ENCODE measurements at regions not wholly inside any gene's neighbourhood (a gene's known extent, or its start where the extent isn't known, plus 50 kb on each side); places are given as distances from the start of the nearest gene placed in this dataset.

DNA sequence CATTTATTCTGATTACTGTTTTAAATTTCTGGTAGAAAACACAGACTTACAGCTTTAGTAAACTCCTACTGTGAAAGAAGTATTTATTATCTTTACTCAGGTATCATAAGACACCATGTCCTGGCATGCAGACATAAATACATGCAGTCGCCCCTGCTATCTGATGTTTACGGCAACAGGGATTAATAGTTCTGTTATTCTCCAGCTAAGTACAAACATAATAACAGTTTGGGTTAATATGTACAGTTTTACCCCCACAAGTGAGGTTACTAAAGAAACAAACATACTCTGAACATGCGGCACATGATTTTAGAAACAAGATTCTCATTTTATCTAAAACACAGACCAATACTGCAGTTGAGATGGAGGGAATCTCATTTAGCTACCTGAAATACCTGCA, 170.8 kb downstream of the ABCA8 start:
- H3K4me1 Mint-ChIP-seq (ENCODE audit: insufficient read depth, unreplicated experiment): no peaks in the 10 kb centered on the region
- CTCF ChIA-PET: interaction anchor here (1.3 to 1.9 kb wide), 4 partner anchors 9 to 452 kb away, joined by 3 to 7 read pairs (median 5); no protein-coding TSS in a partner anchor

DNA sequence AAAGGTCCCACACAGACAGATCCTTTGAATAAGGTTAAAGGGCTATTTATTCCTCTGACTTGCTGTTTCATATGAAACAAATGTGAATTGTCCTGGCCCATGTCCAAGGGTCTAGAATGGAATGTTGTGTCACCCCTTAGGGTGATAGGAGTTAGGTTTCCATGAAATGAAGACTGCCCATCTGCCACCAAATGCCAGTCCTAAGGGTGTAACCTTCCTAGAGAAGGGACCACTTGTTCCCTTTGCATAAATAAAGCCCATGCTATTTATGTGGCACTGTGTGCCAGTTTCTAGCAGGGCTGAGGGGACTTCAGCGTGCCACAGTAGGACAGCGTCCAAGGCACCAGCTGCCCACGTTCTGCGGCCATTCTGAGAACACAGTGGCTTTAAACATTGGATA, 171.3 kb downstream of the ABCA8 start:
- Mint-ChIP-seq H3K4me1 (ENCODE audit: insufficient read depth, unreplicated experiment) (no peaks in the 10 kb centered on the region), H3K27ac (ENCODE audit: low read depth, unreplicated experiment) (no peak overlapping the region), H3K9me3 (ENCODE audit: unreplicated experiment) (no peaks in the 10 kb centered on the region), H3K27me3 (ENCODE audit: insufficient read depth, unreplicated experiment) (no peaks in the 10 kb centered on the region), H3K36me3 (ENCODE audit: insufficient read depth, unreplicated experiment) (no peaks in the 10 kb centered on the region), H3K4me3 (ENCODE audit: unreplicated experiment) (no peak overlapping the region)
- intact Hi-C loops (cut with micrococcal nuclease): no loop called here
- BruUV-seq (replicated peaks): no TSS peak
- TF ChIP-seq, protein P1, sequence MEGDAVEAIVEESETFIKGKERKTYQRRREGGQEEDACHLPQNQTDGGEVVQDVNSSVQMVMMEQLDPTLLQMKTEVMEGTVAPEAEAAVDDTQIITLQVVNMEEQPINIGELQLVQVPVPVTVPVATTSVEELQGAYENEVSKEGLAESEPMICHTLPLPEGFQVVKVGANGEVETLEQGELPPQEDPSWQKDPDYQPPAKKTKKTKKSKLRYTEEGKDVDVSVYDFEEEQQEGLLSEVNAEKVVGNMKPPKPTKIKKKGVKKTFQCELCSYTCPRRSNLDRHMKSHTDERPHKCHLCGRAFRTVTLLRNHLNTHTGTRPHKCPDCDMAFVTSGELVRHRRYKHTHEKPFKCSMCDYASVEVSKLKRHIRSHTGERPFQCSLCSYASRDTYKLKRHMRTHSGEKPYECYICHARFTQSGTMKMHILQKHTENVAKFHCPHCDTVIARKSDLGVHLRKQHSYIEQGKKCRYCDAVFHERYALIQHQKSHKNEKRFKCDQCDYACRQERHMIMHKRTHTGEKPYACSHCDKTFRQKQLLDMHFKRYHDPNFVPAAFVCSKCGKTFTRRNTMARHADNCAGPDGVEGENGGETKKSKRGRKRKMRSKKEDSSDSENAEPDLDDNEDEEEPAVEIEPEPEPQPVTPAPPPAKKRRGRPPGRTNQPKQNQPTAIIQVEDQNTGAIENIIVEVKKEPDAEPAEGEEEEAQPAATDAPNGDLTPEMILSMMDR (IDR thresholded peaks at IDR 0.05; ENCODE audit: unreplicated experiment): no peak
- no peak for DNase-seq (ENCODE audit: unreplicated experiment)
- CTCF ChIA-PET: interaction anchor here (1.3 to 1.7 kb wide), 2 partner anchors 10 to 12 kb away, joined by 3 read pairs; no protein-coding TSS in a partner anchor
- POLR2A ChIA-PET: no interaction called here

More for the DNA sequence above, 170.8 kb downstream of the ABCA8 start:
- no peak overlapping the region for H3K4me3 Mint-ChIP-seq (ENCODE audit: unreplicated experiment)
- DNase-seq (ENCODE audit: unreplicated experiment): no peak
- BruUV-seq (replicated peaks): no TSS peak
- H3K9me3 Mint-ChIP-seq (ENCODE audit: unreplicated experiment): no peaks in the 10 kb centered on the region
- POLR2A ChIA-PET: no interaction called here
- H3K27me3 Mint-ChIP-seq (ENCODE audit: insufficient read depth, unreplicated experiment): no peaks in the 10 kb centered on the region
- intact Hi-C loops (cut with micrococcal nuclease): no loop called here
- no peak overlapping the region for H3K27ac Mint-ChIP-seq (ENCODE audit: low read depth, unreplicated experiment)
- TF ChIP-seq, protein P1 (IDR thresholded peaks at IDR 0.05; ENCODE audit: unreplicated experiment): no peak
- H3K36me3 Mint-ChIP-seq (ENCODE audit: insufficient read depth, unreplicated experiment): no peaks in the 10 kb centered on the region

DNA sequence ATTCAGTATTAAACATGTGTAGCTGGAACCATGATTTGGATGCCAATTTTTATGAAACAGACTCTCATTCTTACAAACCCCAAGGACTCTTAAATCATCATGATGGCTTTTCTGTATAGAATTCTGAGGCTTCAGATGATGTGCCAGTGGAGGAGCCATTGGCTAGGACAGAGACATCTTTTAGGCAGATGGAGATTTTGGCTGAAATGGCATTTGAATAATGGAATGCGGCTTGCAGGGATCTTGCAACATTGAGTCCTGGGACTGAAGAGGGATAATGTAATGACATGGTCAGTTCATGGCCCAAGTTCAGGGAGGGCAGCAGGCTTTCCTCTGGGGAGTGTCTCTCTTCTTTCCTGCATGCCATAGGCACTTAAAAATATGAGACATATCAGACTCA, 172.4 kb downstream of the ABCA8 start:
- no peaks in the 10 kb centered on the region for H3K36me3 Mint-ChIP-seq (ENCODE audit: insufficient read depth, unreplicated experiment)
- TF ChIP-seq, protein P1 (IDR thresholded peaks at IDR 0.05; ENCODE audit: unreplicated experiment): no peak
- no TSS peak for BruUV-seq (replicated peaks)
- CTCF ChIA-PET: interaction anchor here (1.2 kb wide), 1 partner anchor 181 kb away, joined by 3 read pairs; no protein-coding TSS in a partner anchor
- no peak overlapping the region for H3K4me3 Mint-ChIP-seq (ENCODE audit: unreplicated experiment)
- H3K9me3 Mint-ChIP-seq (ENCODE audit: unreplicated experiment): no peaks in the 10 kb centered on the region
- H3K27ac Mint-ChIP-seq (ENCODE audit: low read depth, unreplicated experiment): no peak overlapping the region
- POLR2A ChIA-PET: interaction anchor here (0.6 kb wide), 1 partner anchor 691 kb away, joined by 3 read pairs; no protein-coding TSS in a partner anchor
- no peaks in the 10 kb centered on the region for H3K4me1 Mint-ChIP-seq (ENCODE audit: insufficient read depth, unreplicated experiment)
- intact Hi-C loops (cut with micrococcal nuclease): no loop called here
- DNase-seq (ENCODE audit: unreplicated experiment): no peak
- no peaks in the 10 kb centered on the region for H3K27me3 Mint-ChIP-seq (ENCODE audit: insufficient read depth, unreplicated experiment)

DNA sequence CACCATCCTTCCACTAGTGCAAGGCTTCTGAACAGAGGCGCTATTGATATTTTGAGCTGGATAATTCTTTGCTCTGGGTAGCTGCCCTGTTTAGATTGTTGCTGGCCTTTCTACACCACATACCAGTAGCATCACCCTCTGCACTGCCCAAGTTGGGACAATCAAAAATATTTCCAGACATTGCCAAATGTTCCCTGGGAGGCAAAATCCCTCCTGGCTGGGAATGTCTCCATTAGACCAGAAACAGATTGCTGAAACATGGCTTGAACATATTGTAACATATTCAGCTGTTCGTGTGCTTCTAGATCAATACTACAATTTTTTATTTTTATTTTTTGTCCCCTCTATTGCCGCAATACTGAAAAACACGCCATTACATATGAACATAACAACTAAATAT, 174.6 kb downstream of the ABCA8 start:
- H3K27me3 Mint-ChIP-seq (ENCODE audit: insufficient read depth, unreplicated experiment): no peaks in the 10 kb centered on the region
- intact Hi-C loops (cut with micrococcal nuclease): no loop called here
- H3K9me3 Mint-ChIP-seq (ENCODE audit: unreplicated experiment): no peaks in the 10 kb centered on the region
- ChIA-PET POLR2A (interaction anchor here (0.7 to 1.7 kb wide), 2 partner anchors 128 to 190 kb away, joined by 3 to 4 read pairs; no protein-coding TSS in a partner anchor), CTCF (interaction anchor here (1.0 to 5.8 kb wide), 3 partner anchors 11 to 459 kb away, joined by 4 to 52 read pairs (median 20); no protein-coding TSS in a partner anchor)
- no peaks in the 10 kb centered on the region for H3K4me1 Mint-ChIP-seq (ENCODE audit: insufficient read depth, unreplicated experiment)
- no TSS peak for BruUV-seq (replicated peaks)
- H3K27ac Mint-ChIP-seq (ENCODE audit: low read depth, unreplicated experiment): no peak overlapping the region
- H3K4me3 Mint-ChIP-seq (ENCODE audit: unreplicated experiment): no peak overlapping the region
- no peaks in the 10 kb centered on the region for H3K36me3 Mint-ChIP-seq (ENCODE audit: insufficient read depth, unreplicated experiment)
- DNase-seq (ENCODE audit: unreplicated experiment): no peak
- TF ChIP-seq, protein P1 (IDR thresholded peaks at IDR 0.05; ENCODE audit: unreplicated experiment): no peak

All from MCF 10A (cell line).